ENCODE measurements at regions not wholly inside any gene's neighbourhood (a gene's known extent, or its start where the extent isn't known, plus 50 kb on each side); places are given as distances from the start of the nearest gene placed in this dataset.

- Mint-ChIP-seq H3K36me3 (no peaks in the 10 kb centered on the region), H3K4me1 (no peaks in the 10 kb centered on the region), H3K4me3 (no peak overlapping the region), H3K27me3 (no peaks in the 10 kb centered on the region), H3K9me3 (peaks cover 5% of the 10 kb centered on the region), H3K27ac (no peak overlapping the region)
These were observed 427.8 kb upstream of the ZP4 start for GRCh38 chr1:238318294-238319110.

- no peak overlapping the region for H3K27ac Mint-ChIP-seq
- H3K36me3 Mint-ChIP-seq: no peaks in the 10 kb centered on the region
- H3K4me3 Mint-ChIP-seq: no peak overlapping the region
- H3K27me3 Mint-ChIP-seq: no peaks in the 10 kb centered on the region
- peaks cover 5% of the 10 kb centered on the region for H3K9me3 Mint-ChIP-seq
- H3K4me1 Mint-ChIP-seq: no peaks in the 10 kb centered on the region
These were observed 422.2 kb upstream of the ZP4 start for GRCh38 chr1:238312969-238313368.

GRCh38 chr1:238306411-238306810, 415.7 kb upstream of the ZP4 start:
- Mint-ChIP-seq H3K4me3 (no peak overlapping the region), H3K4me1 (no peaks in the 10 kb centered on the region), H3K27me3 (no peaks in the 10 kb centered on the region), H3K9me3 (no peaks in the 10 kb centered on the region), H3K27ac (no peak overlapping the region), H3K36me3 (no peaks in the 10 kb centered on the region)

- Mint-ChIP-seq H3K36me3 (no peaks in the 10 kb centered on the region), H3K4me3 (no peak overlapping the region), H3K27me3 (no peaks in the 10 kb centered on the region), H3K9me3 (no peaks in the 10 kb centered on the region), H3K4me1 (no peaks in the 10 kb centered on the region), H3K27ac (no peak overlapping the region)
These were observed 411.9 kb upstream of the ZP4 start for GRCh38 chr1:238302646-238303045.

- H3K9me3 Mint-ChIP-seq: peaks cover 2% of the 10 kb centered on the region
- H3K4me1 Mint-ChIP-seq: no peaks in the 10 kb centered on the region
- H3K27ac Mint-ChIP-seq: no peak overlapping the region
- no peak overlapping the region for H3K4me3 Mint-ChIP-seq
- no peaks in the 10 kb centered on the region for H3K36me3 Mint-ChIP-seq
- H3K27me3 Mint-ChIP-seq: no peaks in the 10 kb centered on the region
These were observed 405.6 kb upstream of the ZP4 start for GRCh38 chr1:238296371-238296770.

- no peak overlapping the region for H3K4me3 Mint-ChIP-seq
- H3K27me3 Mint-ChIP-seq: no peaks in the 10 kb centered on the region
- peaks cover 5% of the 10 kb centered on the region for H3K9me3 Mint-ChIP-seq
- no peaks in the 10 kb centered on the region for H3K36me3 Mint-ChIP-seq
- H3K27ac Mint-ChIP-seq: no peak overlapping the region
- no peaks in the 10 kb centered on the region for H3K4me1 Mint-ChIP-seq
These were observed 402.4 kb upstream of the ZP4 start for GRCh38 chr1:238293075-238293474.

GRCh38 chr1:238281418-238281817, 390.7 kb upstream of the ZP4 start:
- H3K9me3 Mint-ChIP-seq: peaks cover 16% of the 10 kb centered on the region
- H3K27ac Mint-ChIP-seq: no peak overlapping the region
- no peak overlapping the region for H3K4me3 Mint-ChIP-seq
- no peaks in the 10 kb centered on the region for H3K4me1 Mint-ChIP-seq
- no peaks in the 10 kb centered on the region for H3K27me3 Mint-ChIP-seq
- H3K36me3 Mint-ChIP-seq: no peaks in the 10 kb centered on the region

GRCh38 chr1:238279694-238280380, 389.1 kb upstream of the ZP4 start:
- no peak overlapping the region for H3K4me3 Mint-ChIP-seq
- H3K9me3 Mint-ChIP-seq: peaks cover 20% of the 10 kb centered on the region
- no peaks in the 10 kb centered on the region for H3K36me3 Mint-ChIP-seq
- H3K27me3 Mint-ChIP-seq: no peaks in the 10 kb centered on the region
- H3K4me1 Mint-ChIP-seq: no peaks in the 10 kb centered on the region
- H3K27ac Mint-ChIP-seq: no peak overlapping the region

- Mint-ChIP-seq H3K4me3 (no peak overlapping the region), H3K27me3 (no peaks in the 10 kb centered on the region), H3K36me3 (no peaks in the 10 kb centered on the region), H3K9me3 (peaks cover 9% of the 10 kb centered on the region), H3K4me1 (no peaks in the 10 kb centered on the region), H3K27ac (no peak overlapping the region)
These were observed 381.4 kb upstream of the ZP4 start for GRCh38 chr1:238272145-238272544.

- H3K9me3 Mint-ChIP-seq: no peaks in the 10 kb centered on the region
- H3K27ac Mint-ChIP-seq: no peak overlapping the region
- no peak overlapping the region for H3K4me3 Mint-ChIP-seq
- no peaks in the 10 kb centered on the region for H3K36me3 Mint-ChIP-seq
- no peaks in the 10 kb centered on the region for H3K4me1 Mint-ChIP-seq
- no peaks in the 10 kb centered on the region for H3K27me3 Mint-ChIP-seq
These were observed 375.1 kb upstream of the ZP4 start for GRCh38 chr1:238265866-238266265.

GRCh38 chr1:238264951-238265350, 374.2 kb upstream of the ZP4 start:
- Mint-ChIP-seq H3K9me3 (no peaks in the 10 kb centered on the region), H3K27me3 (no peaks in the 10 kb centered on the region), H3K36me3 (no peaks in the 10 kb centered on the region), H3K4me3 (no peak overlapping the region), H3K4me1 (no peaks in the 10 kb centered on the region), H3K27ac (no peak overlapping the region)

- Mint-ChIP-seq H3K4me3 (no peak overlapping the region), H3K4me1 (no peaks in the 10 kb centered on the region), H3K9me3 (no peaks in the 10 kb centered on the region), H3K27me3 (no peaks in the 10 kb centered on the region), H3K27ac (no peak overlapping the region), H3K36me3 (no peaks in the 10 kb centered on the region)
These were observed 367.8 kb upstream of the ZP4 start for GRCh38 chr1:238258510-238258909.

- H3K9me3 Mint-ChIP-seq: no peaks in the 10 kb centered on the region
- H3K27ac Mint-ChIP-seq: no peak overlapping the region
- H3K27me3 Mint-ChIP-seq: no peaks in the 10 kb centered on the region
- no peak overlapping the region for H3K4me3 Mint-ChIP-seq
- no peaks in the 10 kb centered on the region for H3K36me3 Mint-ChIP-seq
- no peaks in the 10 kb centered on the region for H3K4me1 Mint-ChIP-seq
These were observed 366.4 kb upstream of the ZP4 start for GRCh38 chr1:238257018-238257621.

- Mint-ChIP-seq H3K27ac (no peak overlapping the region), H3K4me3 (no peak overlapping the region), H3K27me3 (no peaks in the 10 kb centered on the region), H3K9me3 (no peaks in the 10 kb centered on the region), H3K4me1 (no peaks in the 10 kb centered on the region), H3K36me3 (no peaks in the 10 kb centered on the region)
These were observed 364.2 kb upstream of the ZP4 start for GRCh38 chr1:238254935-238255334.

- H3K36me3 Mint-ChIP-seq: no peaks in the 10 kb centered on the region
- no peak overlapping the region for H3K4me3 Mint-ChIP-seq
- H3K27me3 Mint-ChIP-seq: no peaks in the 10 kb centered on the region
- H3K27ac Mint-ChIP-seq: no peak overlapping the region
- no peaks in the 10 kb centered on the region for H3K4me1 Mint-ChIP-seq
- no peaks in the 10 kb centered on the region for H3K9me3 Mint-ChIP-seq
These were observed 361.5 kb upstream of the ZP4 start for GRCh38 chr1:238252033-238252802.

GRCh38 chr1:238248356-238248755, 357.6 kb upstream of the ZP4 start:
- no peaks in the 10 kb centered on the region for H3K36me3 Mint-ChIP-seq
- no peak overlapping the region for H3K27ac Mint-ChIP-seq
- no peaks in the 10 kb centered on the region for H3K27me3 Mint-ChIP-seq
- no peaks in the 10 kb centered on the region for H3K4me1 Mint-ChIP-seq
- H3K4me3 Mint-ChIP-seq: no peak overlapping the region
- H3K9me3 Mint-ChIP-seq: no peaks in the 10 kb centered on the region
